KOPT-K1 (cell line): ENCODE measurements at regions not wholly inside any gene's neighbourhood (a gene's known extent, or its start where the extent isn't known, plus 50 kb on each side); places are given as distances from the start of the nearest gene placed in this dataset.

Experiments used
- H3K27ac ChIP-seq: fragments of 200-600 bp; sonication (generic); 2 replicates; pipeline ENCODE4 v1.5.1; 2016; ENCODE audit warnings: antibody characterized with exemption, mild to moderate bottlenecking, low read depth, low read length; ENCODE audit not compliant: poor library complexity, severe bottlenecking
- H3K36me3 ChIP-seq: fragments of 200-600 bp; sonication (generic); 2 replicates; pipeline ENCODE4 v1.5.1; 2017; ENCODE audit warnings: antibody characterized with exemption, mild to moderate bottlenecking, low read length, moderate library complexity; ENCODE audit not compliant: insufficient read depth
- H3K9me3 ChIP-seq: fragments of 200-600 bp; sonication (generic); 2 replicates; pipeline ENCODE4 v1.5.1; 2017; ENCODE audit warnings: antibody characterized with exemption, low read length, mild to moderate bottlenecking; ENCODE audit not compliant: insufficient read depth, poor library complexity, severe bottlenecking

DNA sequence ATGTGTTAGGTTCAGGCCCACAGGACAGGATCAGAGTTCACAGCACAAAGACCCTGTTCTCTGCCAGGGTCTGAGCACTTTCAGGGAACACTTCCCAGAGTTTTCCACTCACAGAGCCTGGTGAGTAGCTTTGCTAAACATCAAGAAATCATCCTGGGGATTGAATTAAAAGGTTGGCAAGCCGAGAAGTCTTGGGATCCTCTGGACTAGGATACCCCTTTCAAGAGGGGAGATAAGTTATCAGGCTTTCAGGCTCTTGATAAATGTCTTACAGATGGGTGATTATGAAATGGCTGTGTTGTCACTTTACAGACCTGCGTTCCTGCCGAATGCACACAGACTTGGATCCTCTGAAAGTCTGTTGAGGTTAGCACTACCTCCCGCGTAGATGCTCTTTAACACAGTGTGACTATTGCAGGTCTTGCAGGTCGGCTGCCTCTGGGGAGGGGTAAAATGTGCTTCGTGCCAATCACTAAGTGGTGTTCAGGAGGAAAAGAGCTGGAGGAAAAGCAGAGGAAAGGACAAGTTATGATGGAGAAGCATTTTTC lies 473.5 kb upstream of the AKR1E2 start:
- no peak overlapping the region for H3K27ac ChIP-seq

DNA sequence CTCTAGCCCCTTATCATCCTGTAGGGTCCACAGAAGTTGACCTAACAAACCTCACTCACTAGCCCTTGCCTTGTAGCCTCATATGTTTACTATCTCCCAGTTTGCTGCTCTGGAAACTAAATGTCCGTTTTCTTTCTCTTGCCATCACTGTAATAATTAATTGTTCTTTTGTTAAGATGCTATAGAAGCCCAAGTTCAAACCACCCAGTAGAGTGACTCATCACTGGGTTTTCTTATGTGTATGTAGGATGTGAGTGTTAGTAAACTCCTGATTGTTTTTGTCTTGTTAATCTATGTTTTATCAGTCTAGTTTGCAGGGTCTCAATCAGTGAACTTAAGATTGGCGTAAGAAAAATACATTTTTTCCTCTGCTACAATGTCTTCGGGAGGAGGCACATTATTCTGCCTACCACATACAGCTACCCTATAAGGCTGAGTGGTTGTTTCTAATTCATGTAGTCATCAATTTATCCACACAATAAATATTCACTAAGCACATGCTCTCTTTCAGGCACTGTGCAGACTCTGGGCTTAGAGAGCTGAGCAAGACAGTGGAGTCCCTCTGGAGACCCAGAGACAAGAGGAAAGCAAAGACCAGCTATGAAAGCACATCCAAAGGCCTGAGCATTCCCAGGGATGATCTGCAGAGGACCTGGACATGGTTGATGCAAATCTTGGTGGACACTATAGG lies 474.1 kb upstream of the AKR1E2 start:
- no peaks in the 10 kb centered on the region for H3K36me3 ChIP-seq
- no peak overlapping the region for H3K27ac ChIP-seq
- H3K9me3 ChIP-seq: no peaks in the 10 kb centered on the region

More for the DNA sequence above, 473.5 kb upstream of the AKR1E2 start:
- Histone ChIP-seq H3K9me3 (no peaks in the 10 kb centered on the region), H3K36me3 (no peaks in the 10 kb centered on the region)

DNA sequence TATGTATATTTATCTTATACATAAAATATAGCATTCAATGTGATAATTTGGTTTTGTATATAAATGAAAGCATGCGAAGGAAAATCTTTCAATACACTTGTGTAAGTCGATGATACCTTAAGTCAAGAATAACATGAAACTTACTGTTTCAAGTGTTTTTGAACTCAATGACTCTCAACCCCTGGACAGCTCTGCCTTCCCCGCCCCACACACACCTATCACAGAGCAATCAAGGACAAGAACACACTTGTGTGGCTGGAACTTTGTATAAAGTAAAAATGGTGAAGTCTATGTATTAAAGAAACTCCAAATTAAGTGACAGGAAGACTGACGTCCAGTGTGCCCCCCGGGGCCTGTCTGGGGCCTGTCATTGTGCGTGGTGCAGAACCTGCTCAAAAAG lies 478.6 kb upstream of the AKR1E2 start:
- Histone ChIP-seq H3K36me3 (no peaks in the 10 kb centered on the region), H3K9me3 (no peaks in the 10 kb centered on the region)

DNA sequence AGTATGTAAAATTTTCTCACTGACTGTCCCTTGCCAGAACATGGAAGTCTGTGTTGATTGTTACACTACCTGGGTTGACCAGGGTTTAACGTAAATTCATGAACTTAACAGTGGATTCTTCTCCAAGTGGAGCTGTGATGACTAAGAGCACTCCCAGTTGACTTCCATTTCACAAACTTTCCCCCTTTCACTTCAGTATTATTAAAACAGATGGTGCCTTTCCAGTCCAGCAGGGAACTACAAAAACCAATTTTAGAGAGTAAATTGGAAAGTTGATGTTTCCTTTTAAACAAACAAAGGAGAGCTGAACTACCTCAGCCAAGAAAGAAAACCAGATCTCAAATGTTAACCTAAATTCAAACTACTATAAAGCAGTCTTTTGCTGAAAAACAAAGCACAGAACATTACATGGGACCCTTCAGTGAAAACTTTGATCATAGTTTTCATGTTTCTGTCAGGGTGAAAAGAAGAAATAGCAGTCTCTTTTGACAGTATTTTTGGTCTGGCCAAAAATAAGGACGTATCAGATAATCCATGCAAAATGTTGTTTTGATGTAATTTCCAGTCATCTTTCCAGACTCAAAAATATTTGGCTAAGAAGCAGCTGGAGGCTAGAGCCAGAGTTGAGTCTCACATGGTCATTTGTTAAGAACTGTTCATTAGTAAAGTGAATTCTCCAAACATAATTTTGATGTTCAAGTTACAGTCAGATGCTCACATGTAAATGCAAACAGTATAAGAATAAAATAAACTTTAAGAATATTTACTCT lies 479.9 kb upstream of the AKR1E2 start:
- Histone ChIP-seq H3K9me3 (no peaks in the 10 kb centered on the region), H3K36me3 (no peaks in the 10 kb centered on the region), H3K27ac (no peak overlapping the region)

More for the DNA sequence above, 478.6 kb upstream of the AKR1E2 start:
- no peak overlapping the region for H3K27ac ChIP-seq

DNA sequence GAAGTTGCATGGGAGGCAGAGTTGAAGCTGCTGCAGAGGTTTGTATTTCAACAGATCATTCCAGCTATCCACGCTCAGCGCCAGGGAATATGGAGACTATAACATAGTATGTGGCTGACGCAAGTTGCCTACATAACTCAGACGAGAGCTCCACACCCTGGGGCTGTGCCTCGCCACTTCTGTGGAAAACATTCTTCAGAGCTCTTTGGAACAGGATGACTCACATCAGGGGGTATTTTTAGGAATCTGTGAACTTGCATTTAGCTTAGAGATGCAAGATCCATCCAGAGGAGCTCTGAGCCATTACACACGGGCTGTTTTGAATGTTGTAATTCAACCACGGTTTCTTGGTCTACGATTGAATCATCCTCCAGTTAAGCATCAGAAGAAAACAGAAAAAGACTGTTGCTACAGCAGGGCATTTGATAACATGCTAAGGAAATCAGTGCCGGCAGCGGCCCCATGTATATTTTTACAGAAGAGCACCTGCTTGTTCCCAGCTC lies 481.5 kb upstream of the AKR1E2 start:
- Histone ChIP-seq H3K9me3 (no peaks in the 10 kb centered on the region), H3K27ac (no peak overlapping the region), H3K36me3 (no peaks in the 10 kb centered on the region)

DNA sequence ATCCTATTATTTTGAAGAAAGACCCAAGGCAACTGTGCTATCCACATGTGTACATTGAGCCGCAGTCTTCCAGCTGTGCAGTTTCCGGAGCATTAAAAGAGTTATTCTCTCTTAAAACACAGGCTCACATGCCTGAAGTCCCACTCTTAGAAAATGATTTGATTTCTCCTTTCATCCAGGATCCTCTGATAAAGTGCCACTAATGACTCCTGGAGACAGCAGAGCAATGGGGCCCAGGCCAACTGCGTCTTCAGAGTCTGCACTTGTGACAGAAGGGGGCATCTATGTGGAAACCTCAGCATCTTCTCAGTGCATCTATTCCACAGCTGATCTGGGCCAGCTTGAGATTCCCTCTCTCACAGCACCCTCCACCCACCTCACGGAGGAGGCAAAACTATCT lies 482.1 kb upstream of the AKR1E2 start:
- Histone ChIP-seq H3K9me3 (no peaks in the 10 kb centered on the region), H3K36me3 (no peaks in the 10 kb centered on the region), H3K27ac (no peak overlapping the region)

DNA sequence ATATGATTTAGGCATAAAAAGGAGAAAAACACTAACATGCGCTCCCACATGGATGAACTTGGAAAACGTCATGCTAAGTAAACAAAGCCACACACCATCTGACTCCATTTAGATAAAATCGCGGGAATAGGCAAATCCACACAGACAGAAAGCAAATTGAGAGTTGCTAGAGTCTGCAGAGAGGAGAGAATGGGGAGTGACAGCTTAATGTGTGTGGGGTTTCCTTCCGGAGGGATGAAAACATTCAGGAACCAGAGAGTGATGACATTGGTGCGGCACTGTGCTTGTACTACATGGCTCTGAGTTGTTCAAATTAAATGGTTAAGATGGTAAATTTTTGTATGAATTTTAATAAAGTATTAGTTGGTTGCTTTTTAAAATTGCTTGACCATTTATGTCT lies 482.9 kb upstream of the AKR1E2 start:
- no peaks in the 10 kb centered on the region for H3K9me3 ChIP-seq
- H3K27ac ChIP-seq: no peak overlapping the region
- H3K36me3 ChIP-seq: no peaks in the 10 kb centered on the region

DNA sequence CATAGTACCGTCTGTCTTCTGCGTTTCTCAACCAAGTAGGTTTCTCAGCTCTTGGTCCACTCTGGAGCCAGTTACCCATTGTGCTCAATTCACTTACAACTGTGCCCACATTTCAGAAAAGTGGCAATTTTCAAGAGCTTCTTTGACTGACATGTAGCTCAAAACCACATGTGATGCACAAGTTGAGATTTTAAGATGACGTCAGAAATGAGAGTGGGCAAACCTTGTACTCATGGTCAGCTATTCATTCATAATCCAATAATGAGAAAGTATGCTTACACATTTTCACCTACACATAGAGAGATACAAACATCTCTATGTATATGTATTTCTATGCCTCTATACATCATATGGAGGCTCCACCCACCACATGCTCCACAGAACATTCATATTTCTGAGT lies 487.2 kb upstream of the AKR1E2 start:
- Histone ChIP-seq H3K36me3 (no peaks in the 10 kb centered on the region), H3K9me3 (peaks cover 9% of the 10 kb centered on the region), H3K27ac (no peak overlapping the region)

DNA sequence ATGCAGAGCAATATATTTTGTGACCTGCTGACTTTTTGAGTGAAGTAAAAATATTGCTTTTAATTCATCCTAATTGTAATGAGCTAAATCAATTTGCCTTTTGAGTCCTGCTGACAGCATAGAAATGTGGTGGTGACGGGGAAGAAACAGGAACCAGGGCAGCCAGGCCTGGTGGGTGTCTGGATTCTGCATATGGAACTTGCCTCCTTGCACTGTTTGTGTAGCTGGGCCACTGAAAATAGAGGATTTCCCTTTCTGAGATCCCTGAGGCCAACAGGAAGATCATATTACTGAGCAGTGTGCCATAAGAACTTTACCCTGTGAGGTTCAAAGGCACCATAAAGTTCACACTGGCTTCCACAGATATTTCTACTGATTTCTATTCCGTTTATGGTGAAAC lies 488.4 kb upstream of the AKR1E2 start:
- Histone ChIP-seq H3K9me3 (peaks cover 12% of the 10 kb centered on the region), H3K27ac (no peak overlapping the region), H3K36me3 (no peaks in the 10 kb centered on the region)

DNA sequence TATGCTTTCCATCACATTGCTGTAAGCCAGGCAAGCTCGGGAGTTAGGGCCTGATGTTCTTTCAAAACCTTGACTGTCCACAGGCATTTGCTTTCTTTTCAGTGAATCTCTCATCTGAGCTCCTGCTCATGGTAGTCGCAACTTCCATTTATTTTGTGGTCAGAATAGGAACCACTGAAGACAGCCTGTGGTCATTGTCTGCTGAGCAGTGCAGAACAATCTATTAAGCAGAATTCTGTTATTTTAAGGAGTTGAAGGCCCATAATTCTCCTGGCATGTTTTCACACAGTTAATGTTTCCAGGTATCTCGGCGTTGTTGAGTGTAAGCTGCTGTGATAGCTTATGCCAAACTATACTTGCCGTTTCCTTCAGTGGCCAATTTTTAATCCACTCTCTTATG lies 491.1 kb upstream of the AKR1E2 start:
- Histone ChIP-seq H3K9me3 (peaks cover 12% of the 10 kb centered on the region), H3K36me3 (no peaks in the 10 kb centered on the region), H3K27ac (no peak overlapping the region)

DNA sequence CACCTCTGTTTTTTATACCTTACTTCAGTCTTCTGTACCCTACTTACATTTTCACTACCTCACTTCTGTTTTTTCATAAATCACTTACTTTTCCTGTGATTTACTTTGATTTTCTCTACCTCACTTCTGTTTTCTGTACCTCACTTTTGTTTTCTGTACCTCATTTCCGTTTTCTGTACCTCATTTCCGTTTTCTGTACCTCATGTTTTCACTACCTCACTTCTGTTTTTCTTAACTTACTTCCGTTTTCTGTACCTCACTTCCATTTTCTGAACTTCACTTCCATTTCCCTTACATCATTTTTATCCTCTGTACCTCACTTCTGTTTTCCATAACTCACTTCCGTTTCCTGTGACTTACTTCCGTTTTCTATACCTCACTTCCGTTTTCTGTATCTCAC lies 492.0 kb upstream of the AKR1E2 start:
- H3K27ac ChIP-seq: no peak overlapping the region
- H3K9me3 ChIP-seq: peaks cover 12% of the 10 kb centered on the region
- H3K36me3 ChIP-seq: no peaks in the 10 kb centered on the region

DNA sequence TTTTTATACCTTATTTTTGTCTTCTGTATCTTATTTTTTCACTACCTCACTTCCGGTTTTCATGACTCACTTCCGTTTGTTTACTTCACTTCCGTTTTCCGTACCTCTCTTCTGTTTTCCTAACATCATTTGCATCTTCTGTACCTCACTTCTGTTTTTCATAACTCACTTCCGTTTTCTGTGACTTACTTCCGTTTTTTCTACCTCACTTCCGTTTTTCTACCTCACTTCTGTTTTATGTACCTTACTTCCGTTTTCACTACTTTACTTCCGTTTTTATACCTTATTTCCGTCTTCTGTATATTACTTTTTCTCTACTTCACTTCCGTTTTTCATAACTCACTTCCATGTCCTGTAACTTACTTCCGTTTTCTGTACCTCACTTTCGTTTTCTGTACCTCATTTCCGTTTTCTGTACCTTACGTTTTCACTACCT lies 492.5 kb upstream of the AKR1E2 start:
- Histone ChIP-seq H3K36me3 (no peaks in the 10 kb centered on the region), H3K27ac (no peak overlapping the region), H3K9me3 (peaks cover 12% of the 10 kb centered on the region)

DNA sequence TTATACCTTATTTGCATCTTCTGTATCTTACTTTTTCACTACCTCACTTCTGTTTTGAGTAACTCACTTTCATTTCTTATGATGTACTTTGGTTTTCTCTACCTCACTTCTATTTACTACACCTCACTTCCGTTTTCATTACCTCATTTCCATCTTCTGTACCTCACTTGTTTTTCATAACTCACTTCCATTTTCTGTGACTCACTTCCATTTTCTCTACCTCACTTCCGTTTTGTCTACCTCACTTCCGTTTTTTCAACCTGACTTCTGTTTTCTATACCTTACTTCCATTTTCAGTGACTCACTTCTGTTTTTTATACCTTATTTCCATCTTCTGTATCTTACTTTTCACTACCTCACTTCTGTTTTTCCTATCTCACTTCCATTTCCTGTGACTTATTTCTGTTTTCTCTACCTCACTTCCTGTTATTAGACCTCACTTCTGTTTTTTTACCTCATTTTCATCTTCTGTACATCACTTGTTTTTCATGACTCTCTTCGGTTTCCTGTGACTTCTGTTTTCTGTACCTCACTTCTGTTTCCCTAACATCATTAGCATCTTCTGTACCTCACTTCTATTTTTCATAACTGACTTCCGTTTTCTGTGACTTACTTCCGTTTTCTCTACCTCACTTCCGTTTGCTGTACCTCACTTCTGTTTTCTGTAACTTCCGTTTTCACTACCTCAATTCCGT lies 493.1 kb upstream of the AKR1E2 start:
- Histone ChIP-seq H3K36me3 (no peaks in the 10 kb centered on the region), H3K9me3 (peaks cover 12% of the 10 kb centered on the region), H3K27ac (no peak overlapping the region)

DNA sequence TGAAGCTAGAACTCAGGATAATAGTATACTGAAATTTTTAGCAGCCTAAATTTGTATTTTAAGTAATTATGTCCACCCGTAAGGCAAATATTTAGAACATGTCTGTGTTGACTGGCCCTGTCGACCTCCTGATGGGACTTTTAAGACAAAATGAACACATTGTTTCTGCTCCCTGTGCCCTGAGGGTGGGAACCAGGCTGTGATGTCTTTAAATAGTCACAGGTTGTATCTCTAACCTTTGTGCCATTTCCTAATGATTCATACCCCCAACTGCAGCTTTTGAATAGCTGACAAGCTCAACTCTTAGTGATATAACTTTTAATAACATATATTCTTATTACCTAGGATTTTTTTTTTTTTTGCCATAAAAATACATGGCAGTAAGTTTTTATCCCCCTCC lies 494.9 kb upstream of the AKR1E2 start:
- H3K27ac ChIP-seq: no peak overlapping the region
- no peaks in the 10 kb centered on the region for H3K36me3 ChIP-seq
- peaks cover 12% of the 10 kb centered on the region for H3K9me3 ChIP-seq

DNA sequence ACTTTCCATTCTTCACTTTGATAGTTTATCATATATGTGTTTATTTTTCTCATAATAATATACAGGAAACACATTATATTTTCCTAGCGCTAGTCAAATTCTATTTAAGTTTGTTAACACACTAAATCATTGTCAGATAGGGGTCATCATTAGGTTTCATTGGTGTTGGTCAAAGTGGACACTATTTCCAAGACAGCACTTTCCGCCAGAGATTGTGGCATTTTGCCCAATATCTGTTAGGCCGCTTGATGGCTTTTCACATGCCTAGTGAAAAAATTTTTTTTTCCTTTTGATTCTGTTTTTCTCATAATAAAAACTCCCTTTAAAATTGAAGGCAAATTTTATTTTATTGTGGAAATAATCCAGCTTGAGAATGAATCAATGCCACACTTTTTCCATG lies 495.4 kb upstream of the AKR1E2 start:
- Histone ChIP-seq H3K9me3 (peaks cover 12% of the 10 kb centered on the region), H3K36me3 (no peaks in the 10 kb centered on the region), H3K27ac (no peak overlapping the region)
